Loucy (cell line): ENCODE measurements at regions not wholly inside any gene's neighbourhood (a gene's known extent, or its start where the extent isn't known, plus 50 kb on each side); places are given as distances from the start of the nearest gene placed in this dataset.

ENCODE experiments used
- H2AFZ ChIP-seq: fragments of 200-600 bp; sonication (generic); 2 replicates; pipeline ENCODE4 v1.6.0; 2016; ENCODE audit warnings: antibody characterized with exemption, mild to moderate bottlenecking, low read length, moderate library complexity
- H3F3A ChIP-seq: fragments of 200-600 bp; 2 replicates; pipeline ENCODE4 v1.6.0; 2016; ENCODE audit warnings: antibody characterized with exemption, low read depth, mild to moderate bottlenecking
- H3K27me3 ChIP-seq: fragments of 200-600 bp; sonication (generic); 2 replicates; pipeline ENCODE4 v1.6.1; 2014; ENCODE audit warnings: low read length, mild to moderate bottlenecking; ENCODE audit not compliant: insufficient read depth, poor library complexity, severe bottlenecking
- H3K36me3 ChIP-seq: fragments of 200-600 bp; sonication (generic); 2 replicates; pipeline ENCODE4 v1.6.1; 2016; ENCODE audit warnings: low read length; ENCODE audit not compliant: insufficient read depth
- H3K4me1 ChIP-seq: fragments of 200-600 bp; sonication (generic); 2 replicates; pipeline ENCODE4 v1.5.1; 2014; ENCODE audit warnings: low read length, mild to moderate bottlenecking; ENCODE audit not compliant: insufficient read depth, poor library complexity, severe bottlenecking
- H3K4me2 ChIP-seq: fragments of 200-600 bp; sonication (generic); 2 replicates; pipeline ENCODE4 v1.6.0; 2014; ENCODE audit warnings: antibody characterized with exemption, low read length, low read depth, mild to moderate bottlenecking; ENCODE audit not compliant: poor library complexity, severe bottlenecking
- H3K4me3 ChIP-seq: fragments of 200-600 bp; sonication (generic); 2 replicates; pipeline ENCODE4 v1.5.1; 2014; ENCODE audit warnings: low read length, mild to moderate bottlenecking, mixed read lengths; ENCODE audit not compliant: poor library complexity, severe bottlenecking
- H3K79me2 ChIP-seq: fragments of 200-600 bp; sonication (generic); 2 replicates; pipeline ENCODE4 v1.6.1; 2014; ENCODE audit warnings: low read length; ENCODE audit not compliant: insufficient read depth
- H3K9ac ChIP-seq: fragments of 200-600 bp; sonication (generic); 2 replicates; pipeline ENCODE4 v1.6.0; 2014; ENCODE audit warnings: mild to moderate bottlenecking, low read depth, low read length, moderate library complexity; ENCODE audit not compliant: poor library complexity, severe bottlenecking
- H3K9me2 ChIP-seq: fragments of 200-600 bp; sonication (generic); replicated peaks from 2 replicates; pipeline ENCODE4 v1.6.1; 2016; ENCODE audit warnings: low read depth, low read length, mixed read lengths
- H3K9me3 ChIP-seq: fragments of 200-600 bp; sonication (generic); 2 replicates; pipeline ENCODE4 v1.6.1; 2014; ENCODE audit warnings: mild to moderate bottlenecking, antibody characterized with exemption, low read length, low read depth; ENCODE audit not compliant: insufficient read depth
- H4K20me1 ChIP-seq: fragments of 200-600 bp; sonication (generic); 2 replicates; pipeline ENCODE4 v1.6.0; 2014; ENCODE audit warnings: antibody characterized with exemption, low read length, mild to moderate bottlenecking; ENCODE audit not compliant: insufficient read depth, poor library complexity, severe bottlenecking
- EZH2phosphoT487 ChIP-seq: fragments of 200-600 bp; IDR thresholded peaks from 2 replicates; pipeline ENCODE4 v1.6.1; 2018; ENCODE audit warnings: antibody characterized with exemption, mild to moderate bottlenecking, moderate library complexity, borderline replicate concordance
- TF ChIP-seq, protein P1 (sequence below): fragments of 200-600 bp; sonication (generic); conservative IDR thresholded peaks from 2 replicates; pipeline ENCODE4 v1.5.1; 2014; ENCODE audit warnings: mild to moderate bottlenecking, antibody characterized with exemption, low read length

GRCh38 chr21:38668067-38668466, 137.7 kb upstream of the ETS2 start:
- no peak overlapping the region for H3K4me2 ChIP-seq
- H3F3A ChIP-seq, result no peaks in the 10 kb centered on the region
- no peaks in the 10 kb centered on the region for H3K4me1 ChIP-seq
- H3K79me2 ChIP-seq, result no peaks in the 10 kb centered on the region
- TF ChIP-seq, protein P1, sequence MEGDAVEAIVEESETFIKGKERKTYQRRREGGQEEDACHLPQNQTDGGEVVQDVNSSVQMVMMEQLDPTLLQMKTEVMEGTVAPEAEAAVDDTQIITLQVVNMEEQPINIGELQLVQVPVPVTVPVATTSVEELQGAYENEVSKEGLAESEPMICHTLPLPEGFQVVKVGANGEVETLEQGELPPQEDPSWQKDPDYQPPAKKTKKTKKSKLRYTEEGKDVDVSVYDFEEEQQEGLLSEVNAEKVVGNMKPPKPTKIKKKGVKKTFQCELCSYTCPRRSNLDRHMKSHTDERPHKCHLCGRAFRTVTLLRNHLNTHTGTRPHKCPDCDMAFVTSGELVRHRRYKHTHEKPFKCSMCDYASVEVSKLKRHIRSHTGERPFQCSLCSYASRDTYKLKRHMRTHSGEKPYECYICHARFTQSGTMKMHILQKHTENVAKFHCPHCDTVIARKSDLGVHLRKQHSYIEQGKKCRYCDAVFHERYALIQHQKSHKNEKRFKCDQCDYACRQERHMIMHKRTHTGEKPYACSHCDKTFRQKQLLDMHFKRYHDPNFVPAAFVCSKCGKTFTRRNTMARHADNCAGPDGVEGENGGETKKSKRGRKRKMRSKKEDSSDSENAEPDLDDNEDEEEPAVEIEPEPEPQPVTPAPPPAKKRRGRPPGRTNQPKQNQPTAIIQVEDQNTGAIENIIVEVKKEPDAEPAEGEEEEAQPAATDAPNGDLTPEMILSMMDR, result no peak
- TF ChIP-seq EZH2phosphoT487, result no peak
- H3K9me2 ChIP-seq, result no peaks in the 10 kb centered on the region
- no peak overlapping the region for H3K9ac ChIP-seq
- no peaks in the 10 kb centered on the region for H4K20me1 ChIP-seq
- H3K9me3 ChIP-seq, result no peaks in the 10 kb centered on the region
- no peaks in the 10 kb centered on the region for H3K27me3 ChIP-seq
- H3K4me3 ChIP-seq, result no peak overlapping the region
- no peaks in the 10 kb centered on the region for H3K36me3 ChIP-seq
- no peak overlapping the region for H2AFZ ChIP-seq

DNA sequence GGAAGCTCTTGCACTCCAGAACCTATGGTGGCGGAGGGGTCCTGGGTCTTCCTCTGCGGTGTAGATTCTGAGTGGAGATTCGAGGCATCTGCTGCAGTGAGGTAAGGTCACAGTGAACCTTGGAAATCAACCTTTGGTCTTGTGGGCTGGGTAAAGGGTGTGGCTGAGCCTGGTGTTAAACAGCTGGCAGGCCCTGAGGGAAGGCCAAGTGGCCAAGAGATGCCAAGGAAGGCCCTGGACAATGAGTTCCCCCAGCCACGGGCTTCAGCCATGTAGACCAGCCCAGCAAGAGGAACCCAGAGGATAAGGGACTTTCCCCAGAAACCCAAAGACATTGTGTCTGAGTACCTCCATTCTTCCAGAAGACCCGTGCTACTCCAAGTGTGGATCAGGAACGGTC, 137.2 kb upstream of the ETS2 start:
- no peaks in the 10 kb centered on the region for H3K4me1 ChIP-seq
- no peak for TF ChIP-seq EZH2phosphoT487
- TF ChIP-seq, protein P1, result no peak
- no peaks in the 10 kb centered on the region for H3K9me2 ChIP-seq
- no peaks in the 10 kb centered on the region for H4K20me1 ChIP-seq
- no peaks in the 10 kb centered on the region for H3K9me3 ChIP-seq
- H3F3A ChIP-seq, result no peaks in the 10 kb centered on the region
- H3K27me3 ChIP-seq, result no peaks in the 10 kb centered on the region
- no peaks in the 10 kb centered on the region for H3K36me3 ChIP-seq
- H3K9ac ChIP-seq, result no peak overlapping the region
- H3K79me2 ChIP-seq, result no peaks in the 10 kb centered on the region
- no peak overlapping the region for H3K4me2 ChIP-seq
- H2AFZ ChIP-seq, result no peak overlapping the region
- H3K4me3 ChIP-seq, result no peak overlapping the region

DNA sequence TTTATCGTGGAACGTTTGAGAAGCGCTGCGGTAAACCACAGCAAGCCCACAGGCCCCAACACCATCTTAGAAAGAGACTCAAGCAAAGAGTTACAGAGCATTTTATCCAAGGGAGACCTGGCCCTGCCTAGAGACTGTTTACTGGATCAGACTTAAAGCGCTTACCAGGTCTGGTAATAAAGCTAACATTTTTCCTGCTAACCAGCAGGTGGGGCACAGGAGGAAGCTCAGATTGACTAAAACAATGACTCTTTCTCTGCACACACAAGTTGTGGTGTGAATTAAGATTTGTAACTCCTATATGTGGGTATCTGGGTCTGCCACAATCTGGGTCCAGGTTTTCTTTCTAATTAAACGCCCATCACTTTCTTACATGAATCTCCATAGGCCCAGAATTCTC, 136.5 kb upstream of the ETS2 start:
- Histone ChIP-seq H3K9me2 (no peaks in the 10 kb centered on the region), H3K4me2 (no peak overlapping the region), H3K79me2 (no peaks in the 10 kb centered on the region), H3K4me3 (no peak overlapping the region), H3K9ac (no peak overlapping the region), H3K4me1 (no peaks in the 10 kb centered on the region), H4K20me1 (no peaks in the 10 kb centered on the region), H2AFZ (no peak overlapping the region), H3K9me3 (no peaks in the 10 kb centered on the region), H3K36me3 (no peaks in the 10 kb centered on the region), H3F3A (no peaks in the 10 kb centered on the region), H3K27me3 (no peaks in the 10 kb centered on the region)
- no peak for TF ChIP-seq EZH2phosphoT487
- TF ChIP-seq, protein P1, result peak; percentile 65
